ENCODE measurements at regions not wholly inside any gene's neighbourhood (a gene's known extent, or its start where the extent isn't known, plus 50 kb on each side); places are given as distances from the start of the nearest gene placed in this dataset.

DNA sequence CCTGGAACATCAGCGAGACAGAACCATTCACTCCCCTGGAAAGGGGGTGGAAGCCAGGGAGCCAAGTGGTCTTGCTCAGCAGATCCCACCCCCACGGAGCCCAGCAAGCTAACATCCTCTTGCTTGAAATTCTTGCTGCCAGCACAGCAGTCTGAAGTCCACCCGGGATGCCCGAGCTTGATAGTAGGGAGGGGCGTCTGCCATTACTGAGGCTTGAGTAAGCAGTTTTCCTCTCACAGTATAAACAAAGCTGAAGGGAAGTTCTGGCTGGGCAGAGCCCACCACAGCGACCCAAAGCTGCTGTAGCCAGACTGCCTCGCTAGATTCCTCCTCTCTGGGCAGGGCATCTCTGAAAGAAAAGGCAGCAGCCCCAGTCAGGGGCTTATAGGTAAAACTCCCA is 764.8 kb upstream of the LUZP2 start:
- no peaks in the 10 kb centered on the region for H3K4me1 ChIP-seq (ENCODE audit: control insufficient read depth, insufficient read depth, low read length)

DNA sequence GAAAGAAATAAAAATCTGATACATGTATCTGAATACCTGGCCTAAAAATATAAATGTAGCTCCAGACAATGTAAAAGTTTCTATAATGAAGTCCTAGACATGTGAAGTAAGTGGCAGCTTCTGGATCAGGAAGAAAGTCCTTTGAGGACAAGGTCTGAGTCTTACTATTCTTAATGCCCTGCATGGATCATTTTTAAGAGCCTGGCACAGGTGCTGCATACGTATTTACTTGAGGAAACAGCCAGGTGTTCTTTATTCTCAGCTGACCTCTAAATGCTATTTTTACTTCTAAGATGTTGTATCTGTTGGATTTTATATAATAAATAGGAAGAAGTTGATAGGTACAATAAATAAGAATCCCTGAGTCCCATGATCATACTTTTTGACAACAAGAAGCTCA is 750.0 kb upstream of the LUZP2 start:
- Histone ChIP-seq H3K36me3 (ENCODE audit: control insufficient read depth in 2 of 2, insufficient read depth in 2 of 2, low read length in 2 of 2) (no peaks in the 10 kb centered on the region), H3K27ac (ENCODE audit: low read length) (no peak overlapping the region), H3K4me1 (ENCODE audit: control insufficient read depth, insufficient read depth, low read length) (no peaks in the 10 kb centered on the region), H3K9ac (ENCODE audit: low read length in 2 of 2) (no peak overlapping the region), H3K9me3 (ENCODE audit: control insufficient read depth in 2 of 2, low read length in 2 of 2) (no peaks in the 10 kb centered on the region), H3K4me3 (ENCODE audit: low read length in 2 of 2) (no peak overlapping the region), H3K27me3 (ENCODE audit: control insufficient read depth in 1 of 2, insufficient read depth in 2 of 2, low read length in 2 of 2) (no peaks in the 10 kb centered on the region)

More for the DNA sequence above, 764.8 kb upstream of the LUZP2 start:
- Histone ChIP-seq H3K27me3 (ENCODE audit: control insufficient read depth in 1 of 2, insufficient read depth in 2 of 2, low read length in 2 of 2) (no peaks in the 10 kb centered on the region), H3K4me3 (ENCODE audit: low read length in 2 of 2) (no peak overlapping the region), H3K36me3 (ENCODE audit: control insufficient read depth in 2 of 2, insufficient read depth in 2 of 2, low read length in 2 of 2) (no peaks in the 10 kb centered on the region), H3K9me3 (ENCODE audit: control insufficient read depth in 2 of 2, low read length in 2 of 2) (no peaks in the 10 kb centered on the region), H3K27ac (ENCODE audit: low read length) (no peak overlapping the region), H3K9ac (ENCODE audit: low read length in 2 of 2) (no peak overlapping the region)

DNA sequence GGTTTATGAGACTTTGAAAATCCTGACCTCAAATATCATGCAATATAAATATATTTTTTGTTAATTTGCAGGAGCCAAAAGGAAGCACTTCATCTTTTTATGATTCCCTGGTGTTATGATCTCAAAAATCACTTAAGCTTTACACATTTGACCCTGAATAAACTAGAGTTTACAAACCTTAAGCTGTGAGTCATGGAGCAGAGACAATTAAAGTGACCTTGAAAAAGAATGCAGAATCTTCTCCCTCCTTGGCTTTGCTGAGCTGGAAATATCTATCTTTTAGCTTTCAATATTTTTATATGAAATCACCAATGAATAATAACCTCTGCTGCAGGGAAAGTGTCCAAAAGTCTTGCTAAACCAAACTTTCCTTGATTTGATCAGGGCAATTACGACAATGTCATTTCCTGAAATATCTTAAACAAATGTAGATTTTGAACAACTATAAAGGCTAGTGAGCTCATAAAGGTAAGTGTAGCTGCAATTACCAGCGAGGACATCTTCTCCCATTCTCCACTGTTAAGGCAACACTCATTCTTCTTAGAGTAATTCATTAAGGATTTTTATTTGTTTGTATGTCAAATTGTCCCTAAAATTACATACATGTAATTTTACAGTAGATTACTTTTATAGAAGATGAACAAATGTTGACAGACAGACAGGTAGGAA is 747.0 kb upstream of the LUZP2 start:
- H3K36me3 ChIP-seq (ENCODE audit: control insufficient read depth in 2 of 2, insufficient read depth in 2 of 2, low read length in 2 of 2), result no peaks in the 10 kb centered on the region
- no peaks in the 10 kb centered on the region for H3K4me1 ChIP-seq (ENCODE audit: control insufficient read depth, insufficient read depth, low read length)
- no peaks in the 10 kb centered on the region for H3K27me3 ChIP-seq (ENCODE audit: control insufficient read depth in 1 of 2, insufficient read depth in 2 of 2, low read length in 2 of 2)
- no peak overlapping the region for H3K27ac ChIP-seq (ENCODE audit: low read length)
- H3K9me3 ChIP-seq (ENCODE audit: control insufficient read depth in 2 of 2, low read length in 2 of 2), result no peaks in the 10 kb centered on the region
- H3K4me3 ChIP-seq (ENCODE audit: low read length in 2 of 2), result no peak overlapping the region
- no peak overlapping the region for H3K9ac ChIP-seq (ENCODE audit: low read length in 2 of 2)

DNA sequence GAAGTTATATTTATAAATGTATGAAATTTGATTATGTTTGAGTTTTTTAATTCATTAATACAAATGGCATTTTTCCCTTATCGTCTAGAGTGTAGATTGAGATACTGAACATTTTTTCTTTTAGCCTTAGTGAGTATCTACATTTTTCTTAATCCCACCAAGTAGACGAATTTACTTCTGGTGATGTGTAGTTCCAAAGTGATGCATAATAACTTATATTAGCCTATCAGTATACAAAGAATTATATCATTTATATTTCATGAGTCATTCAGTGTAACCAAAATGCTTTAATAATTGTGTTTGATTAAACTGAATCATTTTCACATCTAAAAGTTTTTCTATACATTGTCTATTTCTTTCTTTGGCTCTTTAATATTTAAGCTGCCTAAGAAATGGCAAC is 745.6 kb upstream of the LUZP2 start:
- Histone ChIP-seq H3K27ac (ENCODE audit: low read length) (no peak overlapping the region), H3K9me3 (ENCODE audit: control insufficient read depth in 2 of 2, low read length in 2 of 2) (no peaks in the 10 kb centered on the region), H3K9ac (ENCODE audit: low read length in 2 of 2) (no peak overlapping the region), H3K4me3 (ENCODE audit: low read length in 2 of 2) (no peak overlapping the region), H3K36me3 (ENCODE audit: control insufficient read depth in 2 of 2, insufficient read depth in 2 of 2, low read length in 2 of 2) (no peaks in the 10 kb centered on the region), H3K27me3 (ENCODE audit: control insufficient read depth in 1 of 2, insufficient read depth in 2 of 2, low read length in 2 of 2) (no peaks in the 10 kb centered on the region), H3K4me1 (ENCODE audit: control insufficient read depth, insufficient read depth, low read length) (no peaks in the 10 kb centered on the region)

DNA sequence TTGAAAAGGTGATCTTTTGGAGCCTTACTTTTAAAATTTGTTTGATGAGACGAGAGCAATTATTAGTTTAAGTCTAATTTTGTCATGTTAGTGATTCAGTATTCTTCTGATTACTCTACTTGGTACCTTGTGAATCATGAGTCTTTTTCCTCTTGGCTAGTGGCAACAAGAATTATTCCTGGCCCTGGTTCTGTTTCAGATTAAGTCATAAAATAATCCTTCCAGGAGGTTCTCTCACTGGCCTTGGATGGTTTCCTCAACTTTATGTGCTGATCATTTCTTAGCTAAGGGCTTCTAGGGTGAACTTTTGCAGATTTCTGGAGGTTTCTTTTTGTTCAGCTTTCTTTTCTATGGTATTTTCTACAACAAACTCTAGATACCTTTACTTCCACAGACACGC is 741.8 kb upstream of the LUZP2 start:
- Histone ChIP-seq H3K4me1 (ENCODE audit: control insufficient read depth, insufficient read depth, low read length) (no peaks in the 10 kb centered on the region), H3K27me3 (ENCODE audit: control insufficient read depth in 1 of 2, insufficient read depth in 2 of 2, low read length in 2 of 2) (no peaks in the 10 kb centered on the region), H3K9ac (ENCODE audit: low read length in 2 of 2) (no peak overlapping the region), H3K27ac (ENCODE audit: low read length) (no peak overlapping the region), H3K4me3 (ENCODE audit: low read length in 2 of 2) (no peak overlapping the region), H3K9me3 (ENCODE audit: control insufficient read depth in 2 of 2, low read length in 2 of 2) (no peaks in the 10 kb centered on the region), H3K36me3 (ENCODE audit: control insufficient read depth in 2 of 2, insufficient read depth in 2 of 2, low read length in 2 of 2) (no peaks in the 10 kb centered on the region)

DNA sequence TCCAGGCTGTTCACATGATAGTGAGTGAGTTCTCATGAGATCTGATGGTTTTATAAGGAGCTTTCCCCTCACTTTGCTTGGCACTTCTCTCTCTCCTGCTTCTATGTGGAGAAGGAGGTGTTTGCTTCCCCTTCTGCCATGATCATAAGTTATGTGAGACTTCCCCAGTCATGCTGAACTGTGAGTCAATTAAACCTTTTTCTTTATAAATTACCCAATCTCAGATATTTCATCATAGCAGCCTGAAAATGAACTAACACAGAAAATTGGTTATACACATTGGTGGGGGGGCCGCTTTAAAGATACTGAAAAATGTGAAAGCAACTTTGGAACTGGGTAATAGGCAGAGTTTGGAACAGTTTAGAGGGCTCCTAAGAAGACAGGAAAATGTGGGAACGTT is 741.1 kb upstream of the LUZP2 start:
- Histone ChIP-seq H3K36me3 (ENCODE audit: control insufficient read depth in 2 of 2, insufficient read depth in 2 of 2, low read length in 2 of 2) (no peaks in the 10 kb centered on the region), H3K4me3 (ENCODE audit: low read length in 2 of 2) (no peak overlapping the region), H3K9ac (ENCODE audit: low read length in 2 of 2) (no peak overlapping the region), H3K4me1 (ENCODE audit: control insufficient read depth, insufficient read depth, low read length) (no peaks in the 10 kb centered on the region), H3K9me3 (ENCODE audit: control insufficient read depth in 2 of 2, low read length in 2 of 2) (no peaks in the 10 kb centered on the region), H3K27ac (ENCODE audit: low read length) (no peak overlapping the region), H3K27me3 (ENCODE audit: control insufficient read depth in 1 of 2, insufficient read depth in 2 of 2, low read length in 2 of 2) (no peaks in the 10 kb centered on the region)

DNA sequence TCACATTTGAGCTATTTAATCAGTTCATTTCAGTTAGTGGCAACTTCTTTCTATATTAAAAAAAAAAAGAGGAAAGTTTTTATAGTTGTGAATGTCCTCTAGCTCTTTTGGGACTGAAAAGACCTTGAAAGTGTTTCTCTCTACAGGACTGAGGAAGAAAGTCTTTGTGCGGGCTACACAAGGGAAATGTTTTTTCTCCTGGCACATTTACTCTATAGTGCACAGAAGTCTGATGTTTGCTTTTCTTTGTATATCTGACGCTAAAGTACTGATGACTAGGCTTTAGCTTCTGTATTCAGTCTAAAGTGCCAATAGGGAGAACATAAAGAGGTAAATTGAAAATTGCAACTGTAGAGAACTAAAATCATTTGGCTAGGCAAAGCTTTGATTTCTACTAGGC is 737.4 kb upstream of the LUZP2 start:
- no peak overlapping the region for H3K27ac ChIP-seq (ENCODE audit: low read length)
- H3K36me3 ChIP-seq (ENCODE audit: control insufficient read depth in 2 of 2, insufficient read depth in 2 of 2, low read length in 2 of 2), result no peaks in the 10 kb centered on the region
- H3K9ac ChIP-seq (ENCODE audit: low read length in 2 of 2), result no peak overlapping the region
- H3K4me1 ChIP-seq (ENCODE audit: control insufficient read depth, insufficient read depth, low read length), result no peaks in the 10 kb centered on the region
- H3K4me3 ChIP-seq (ENCODE audit: low read length in 2 of 2), result no peak overlapping the region
- H3K27me3 ChIP-seq (ENCODE audit: control insufficient read depth in 1 of 2, insufficient read depth in 2 of 2, low read length in 2 of 2), result no peaks in the 10 kb centered on the region
- H3K9me3 ChIP-seq (ENCODE audit: control insufficient read depth in 2 of 2, low read length in 2 of 2), result no peaks in the 10 kb centered on the region

DNA sequence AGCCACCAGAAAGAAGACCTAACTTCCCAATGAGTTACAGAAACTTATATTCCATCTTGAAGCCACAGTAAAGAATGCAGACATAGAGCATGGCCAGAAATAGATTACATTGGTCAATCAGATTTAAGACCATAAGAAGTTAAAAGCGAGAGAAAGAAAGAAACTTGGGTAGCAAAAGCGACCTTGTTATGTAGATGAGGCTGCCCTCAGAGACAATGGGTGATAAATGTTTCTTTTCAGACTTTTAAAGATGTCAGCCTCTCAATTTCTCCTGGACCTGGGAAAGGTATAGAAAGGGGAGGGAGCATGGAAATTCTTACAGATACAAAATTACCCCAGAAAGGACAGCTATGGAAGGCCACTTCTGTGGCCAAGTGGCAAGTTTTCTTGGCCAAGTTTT is 732.6 kb upstream of the LUZP2 start:
- Histone ChIP-seq H3K27ac (ENCODE audit: low read length) (no peak overlapping the region), H3K9ac (ENCODE audit: low read length in 2 of 2) (no peak overlapping the region), H3K27me3 (ENCODE audit: control insufficient read depth in 1 of 2, insufficient read depth in 2 of 2, low read length in 2 of 2) (no peaks in the 10 kb centered on the region), H3K9me3 (ENCODE audit: control insufficient read depth in 2 of 2, low read length in 2 of 2) (no peaks in the 10 kb centered on the region), H3K4me1 (ENCODE audit: control insufficient read depth, insufficient read depth, low read length) (no peaks in the 10 kb centered on the region), H3K4me3 (ENCODE audit: low read length in 2 of 2) (no peak overlapping the region), H3K36me3 (ENCODE audit: control insufficient read depth in 2 of 2, insufficient read depth in 2 of 2, low read length in 2 of 2) (no peaks in the 10 kb centered on the region)

DNA sequence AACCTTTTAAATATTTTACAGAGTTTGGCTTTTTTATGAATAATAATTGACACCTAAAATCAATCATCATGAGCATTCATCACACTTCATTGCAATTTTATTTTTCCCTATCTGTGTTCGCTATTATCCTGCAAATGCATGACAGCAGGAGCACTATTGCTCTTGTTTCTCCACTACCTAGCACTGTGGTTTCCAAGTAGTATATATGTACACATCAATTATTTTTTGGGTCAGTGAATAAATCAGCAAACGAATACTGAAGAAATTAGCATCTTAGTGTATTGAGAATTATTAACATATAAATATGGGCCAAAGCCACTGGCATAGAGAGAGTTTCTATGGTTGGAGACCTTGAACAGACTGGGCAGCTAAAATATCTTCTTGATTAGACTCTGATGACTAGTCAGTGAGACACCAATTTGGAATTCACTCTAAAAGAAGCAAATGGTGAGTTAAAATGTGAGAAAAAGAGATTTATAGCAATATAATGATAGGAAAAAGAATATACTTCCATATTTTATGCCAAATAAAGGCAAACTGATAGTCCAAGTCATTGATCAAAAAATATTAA is 731.1 kb upstream of the LUZP2 start:
- no peak overlapping the region for H3K9ac ChIP-seq (ENCODE audit: low read length in 2 of 2)
- H3K9me3 ChIP-seq (ENCODE audit: control insufficient read depth in 2 of 2, low read length in 2 of 2), result no peaks in the 10 kb centered on the region
- no peak overlapping the region for H3K27ac ChIP-seq (ENCODE audit: low read length)
- no peaks in the 10 kb centered on the region for H3K36me3 ChIP-seq (ENCODE audit: control insufficient read depth in 2 of 2, insufficient read depth in 2 of 2, low read length in 2 of 2)
- H3K4me3 ChIP-seq (ENCODE audit: low read length in 2 of 2), result no peak overlapping the region
- H3K4me1 ChIP-seq (ENCODE audit: control insufficient read depth, insufficient read depth, low read length), result no peaks in the 10 kb centered on the region
- H3K27me3 ChIP-seq (ENCODE audit: control insufficient read depth in 1 of 2, insufficient read depth in 2 of 2, low read length in 2 of 2), result no peaks in the 10 kb centered on the region

DNA sequence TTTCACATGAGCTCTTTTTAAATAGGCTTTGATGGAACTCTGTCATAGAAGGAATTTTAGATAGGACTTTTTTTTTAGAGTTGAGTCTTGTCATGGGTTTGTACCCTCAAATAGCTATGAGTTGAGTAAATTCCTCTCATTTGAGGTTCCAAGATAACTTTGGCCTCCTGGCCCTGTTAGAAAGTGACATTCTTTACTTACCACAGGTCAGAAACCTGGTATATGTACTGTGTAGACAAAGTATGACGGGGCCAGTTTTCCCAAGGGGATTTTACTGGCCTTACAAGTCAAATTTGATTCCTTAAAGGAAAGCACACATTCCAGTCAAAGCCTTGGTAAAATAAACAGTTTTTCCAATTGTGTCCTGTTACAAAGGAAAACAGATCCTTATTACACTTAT is 729.3 kb upstream of the LUZP2 start:
- Histone ChIP-seq H3K4me1 (ENCODE audit: control insufficient read depth, insufficient read depth, low read length) (no peaks in the 10 kb centered on the region), H3K27ac (ENCODE audit: low read length) (no peak overlapping the region), H3K9ac (ENCODE audit: low read length in 2 of 2) (no peak overlapping the region), H3K36me3 (ENCODE audit: control insufficient read depth in 2 of 2, insufficient read depth in 2 of 2, low read length in 2 of 2) (no peaks in the 10 kb centered on the region), H3K9me3 (ENCODE audit: control insufficient read depth in 2 of 2, low read length in 2 of 2) (no peaks in the 10 kb centered on the region), H3K27me3 (ENCODE audit: control insufficient read depth in 1 of 2, insufficient read depth in 2 of 2, low read length in 2 of 2) (no peaks in the 10 kb centered on the region), H3K4me3 (ENCODE audit: low read length in 2 of 2) (no peak overlapping the region)

DNA sequence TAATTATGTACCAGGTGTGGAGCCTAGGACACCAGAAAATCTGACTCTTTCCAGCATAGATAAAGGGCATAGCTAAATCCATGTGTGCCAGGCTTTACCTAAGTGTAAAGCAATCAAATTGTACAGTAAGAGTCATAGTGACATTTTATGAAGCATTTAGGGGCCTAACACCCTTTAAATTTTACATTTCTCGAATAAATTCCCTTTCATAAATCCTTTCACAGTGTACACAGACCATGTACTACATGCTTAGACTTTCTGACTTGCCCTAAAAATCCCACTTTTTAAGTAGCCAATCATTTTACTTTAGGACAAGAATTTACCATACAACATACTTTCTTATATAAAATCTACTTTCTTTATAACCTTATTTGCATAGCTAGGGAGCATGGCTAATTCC is 727.6 kb upstream of the LUZP2 start:
- Histone ChIP-seq H3K4me1 (ENCODE audit: control insufficient read depth, insufficient read depth, low read length) (no peaks in the 10 kb centered on the region), H3K36me3 (ENCODE audit: control insufficient read depth in 2 of 2, insufficient read depth in 2 of 2, low read length in 2 of 2) (no peaks in the 10 kb centered on the region), H3K9me3 (ENCODE audit: control insufficient read depth in 2 of 2, low read length in 2 of 2) (no peaks in the 10 kb centered on the region), H3K9ac (ENCODE audit: low read length in 2 of 2) (no peak overlapping the region), H3K27ac (ENCODE audit: low read length) (no peak overlapping the region), H3K4me3 (ENCODE audit: low read length in 2 of 2) (no peak overlapping the region), H3K27me3 (ENCODE audit: control insufficient read depth in 1 of 2, insufficient read depth in 2 of 2, low read length in 2 of 2) (no peaks in the 10 kb centered on the region)

All from stomach smooth muscle (tissue), 2 donors.